Neural cell (in vitro differentiated cells): ENCODE measurements at regions not wholly inside any gene's neighbourhood (a gene's known extent, or its start where the extent isn't known, plus 50 kb on each side); places are given as distances from the start of the nearest gene placed in this dataset.
A peak's percentile ranks its signal among the peaks of the same experiment; 100 is the strongest.

Source experiments
- H2AFZ ChIP-seq: fragments of 200-600, 300-800 bp; sonication (generic), shearing (Covaris generic); 2 replicates; pipeline ENCODE4 v1.6.0; 2014; ENCODE audit warnings: low read depth, mild to moderate bottlenecking, antibody characterized with exemption, low read length, moderate library complexity
- H3F3A ChIP-seq: fragments of 200-600 bp; shearing (Covaris generic); 2 replicates; pipeline ENCODE4 v1.6.1; 2016; ENCODE audit warnings: mild to moderate bottlenecking, moderate library complexity, mixed read lengths, antibody characterized with exemption, low read length; ENCODE audit not compliant: insufficient read depth, poor library complexity, severe bottlenecking
- H3K27ac ChIP-seq: fragments of 200-600, 300-800 bp; sonication (generic), shearing (Covaris generic); 2 replicates; pipeline ENCODE4 v1.5.1; 2014; ENCODE audit warnings: mild to moderate bottlenecking, low read length, moderate library complexity
- H3K27me3 ChIP-seq: fragments of 300-800, 200-600 bp; sonication (generic), shearing (Covaris generic); 2 replicates; pipeline ENCODE4 v1.6.0; 2014; ENCODE audit warnings: mild to moderate bottlenecking, low read depth, low read length, moderate library complexity; ENCODE audit not compliant: insufficient read depth
- H3K36me3 ChIP-seq: fragments of 300-800, 200-600 bp; sonication (generic), shearing (Covaris generic); 2 replicates; pipeline ENCODE4 v1.5.1; 2014; ENCODE audit warnings: mild to moderate bottlenecking, antibody characterized with exemption, low read length, moderate library complexity; ENCODE audit not compliant: insufficient read depth
- H3K4me2 ChIP-seq: fragments of 300-800, 200-600 bp; sonication (generic), shearing (Covaris generic); 2 replicates; pipeline ENCODE4 v1.6.0; 2014; ENCODE audit warnings: mild to moderate bottlenecking, low read length
- H3K4me3 ChIP-seq: fragments of 300-800, 200-600 bp; sonication (generic), shearing (Covaris generic); 2 replicates; pipeline ENCODE4 v1.5.1; 2014; ENCODE audit warnings: mild to moderate bottlenecking, low read length, moderate library complexity
- H3K79me2 ChIP-seq: fragments of 200-600 bp; shearing (Covaris generic); replicated peaks from 2 replicates; pipeline ENCODE4 v1.6.0; 2014; ENCODE audit warnings: mild to moderate bottlenecking, low read length, moderate library complexity; ENCODE audit not compliant: insufficient read depth
- H3K9ac ChIP-seq: fragments of 300-800, 200-600 bp; sonication (generic), shearing (Covaris generic); 2 replicates; pipeline ENCODE4 v1.6.1; 2016; ENCODE audit warnings: mild to moderate bottlenecking, low read length, mixed read lengths
- H3K9me2 ChIP-seq: fragments of 200-600 bp; shearing (Covaris generic); 2 replicates; pipeline ENCODE4 v1.6.1; 2016; ENCODE audit warnings: mild to moderate bottlenecking, low read length, mixed read lengths; ENCODE audit not compliant: insufficient read depth
- H3K9me3 ChIP-seq: fragments of 200-600, 300-800 bp; sonication (generic), shearing (Covaris generic); 2 replicates; pipeline ENCODE4 v1.6.1; 2016; ENCODE audit warnings: mild to moderate bottlenecking, mixed run types, low read length, moderate library complexity, mixed read lengths
- H4K20me1 ChIP-seq: fragments of 200-600 bp; shearing (Covaris generic); 2 replicates; pipeline ENCODE4 v1.6.1; 2016; ENCODE audit warnings: mild to moderate bottlenecking, mixed run types; ENCODE audit not compliant: insufficient read depth
- CTCF ChIP-seq: fragments of 450-650 bp; IDR thresholded peaks from 2 replicates; pipeline ENCODE4 v1.5.1; 2014; ENCODE audit warnings: antibody characterized with exemption, mild to moderate bottlenecking, moderate library complexity; ENCODE audit not compliant: poor library complexity, severe bottlenecking
- EP300 ChIP-seq: fragments of 450-650 bp; conservative IDR thresholded peaks from 2 replicates; pipeline ENCODE4 v1.6.1; 2014; ENCODE audit warnings: antibody characterized with exemption, mild to moderate bottlenecking, moderate library complexity; ENCODE audit not compliant: poor library complexity, severe bottlenecking
- EZH2 ChIP-seq: fragments of 200-600, 300-800 bp; shearing (Covaris generic), sonication (generic); IDR thresholded peaks from 2 replicates; pipeline ENCODE4 v1.6.1; 2014; ENCODE audit warnings: antibody characterized with exemption, low read length, borderline replicate concordance, mild to moderate bottlenecking; ENCODE audit not compliant: insufficient read depth, poor library complexity, severe bottlenecking
- MXI1 ChIP-seq: fragments of 450-650 bp; conservative IDR thresholded peaks from 2 replicates; pipeline ENCODE4 v1.6.1; 2014; ENCODE audit warnings: antibody characterized with exemption, mild to moderate bottlenecking; ENCODE audit not compliant: poor library complexity, severe bottlenecking
- POLR2AphosphoS5 ChIP-seq: IDR thresholded peaks from 2 replicates; pipeline ENCODE4 v1.6.1; 2012
- RAD21 ChIP-seq: fragments of 450-650 bp; conservative IDR thresholded peaks from 2 replicates; pipeline ENCODE4 v1.6.1; 2014; ENCODE audit warnings: antibody characterized with exemption, mild to moderate bottlenecking, moderate library complexity
- REST ChIP-seq: IDR thresholded peaks from 2 replicates; pipeline ENCODE4 v1.6.1; 2012; ENCODE audit warnings: borderline replicate concordance
- SMC3 ChIP-seq: fragments of 450-650 bp; conservative IDR thresholded peaks from 2 replicates; pipeline ENCODE4 v1.6.1; 2014; ENCODE audit warnings: antibody characterized with exemption, mild to moderate bottlenecking, moderate library complexity; ENCODE audit not compliant: poor library complexity
- TAF1 ChIP-seq: IDR thresholded peaks from 2 replicates; pipeline ENCODE4 v1.6.1; 2012; ENCODE audit warnings: low read depth

DNA sequence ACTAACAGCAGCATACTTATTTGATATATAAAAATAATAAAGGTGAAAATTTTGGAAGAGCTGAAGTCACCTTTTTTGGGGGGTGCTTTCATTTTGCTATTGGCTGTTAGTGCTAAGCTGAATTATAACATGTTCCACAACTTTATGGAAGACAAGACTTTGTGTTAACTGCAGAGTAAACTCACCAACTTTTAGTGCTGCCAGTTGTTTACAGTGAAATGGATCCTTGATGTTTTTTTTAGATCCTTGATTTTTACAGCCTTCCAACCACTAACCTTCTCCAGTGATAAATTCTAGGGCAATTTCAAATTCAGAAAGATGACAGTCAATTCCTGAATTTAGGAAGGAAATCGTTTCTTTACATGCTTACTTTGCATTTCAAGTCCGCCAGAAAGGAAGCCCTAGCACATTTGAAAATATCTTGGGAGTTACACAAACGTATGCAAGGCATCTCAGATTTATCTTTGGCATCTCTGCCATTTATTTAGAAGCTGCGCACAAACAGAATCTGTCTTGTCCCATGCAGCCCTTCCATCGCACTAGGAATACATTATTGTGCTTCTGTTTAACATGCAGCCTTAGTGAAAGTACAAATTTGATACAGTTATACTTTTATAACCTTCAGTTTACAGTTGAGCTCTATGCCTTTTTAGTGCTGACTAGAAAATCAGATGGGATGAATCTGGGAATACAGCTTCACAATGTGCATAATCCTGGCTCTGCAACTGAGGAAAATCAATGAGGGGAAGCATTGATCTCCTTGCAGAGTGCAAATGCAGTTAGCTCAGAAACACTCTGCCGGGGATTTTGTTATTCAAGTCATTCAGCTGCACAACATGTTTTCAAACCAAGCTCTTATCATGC is 142.4 kb upstream of the ZNF608 start:
- no peak overlapping the region for H3K4me2 ChIP-seq
- H4K20me1 ChIP-seq = no peaks in the 10 kb centered on the region
- no peak overlapping the region for H3K27ac ChIP-seq
- no peak overlapping the region for H3K4me3 ChIP-seq
- H3K9me3 ChIP-seq = no peaks in the 10 kb centered on the region
- H3K9me2 ChIP-seq = no peaks in the 10 kb centered on the region
- no peaks in the 10 kb centered on the region for H3K79me2 ChIP-seq
- no peak overlapping the region for H2AFZ ChIP-seq
- H3K27me3 ChIP-seq = no peaks in the 10 kb centered on the region
- no peak overlapping the region for H3K9ac ChIP-seq
- no peaks in the 10 kb centered on the region for H3K36me3 ChIP-seq
- TF ChIP-seq REST = peak; percentile 20
- TF ChIP-seq SMC3 = no peak
- H3F3A ChIP-seq = no peaks in the 10 kb centered on the region

- Histone ChIP-seq H2AFZ (no peak overlapping the region), H3K27ac (no peak overlapping the region), H3K4me2 (no peak overlapping the region), H3K9me3 (no peaks in the 10 kb centered on the region), H3K36me3 (no peaks in the 10 kb centered on the region), H3K79me2 (no peaks in the 10 kb centered on the region), H3K9ac (no peak overlapping the region), H3K9me2 (no peaks in the 10 kb centered on the region), H3K27me3 (no peaks in the 10 kb centered on the region), H4K20me1 (no peaks in the 10 kb centered on the region), H3K4me3 (no peak overlapping the region), H3F3A (no peaks in the 10 kb centered on the region)
- TF ChIP-seq TAF1 (no peak), POLR2AphosphoS5 (no peak), REST (no peak), EP300 (no peak), CTCF (no peak), SMC3 (no peak), EZH2 (no peak), RAD21 (no peak), MXI1 (no peak)
These were observed 143.0 kb upstream of the ZNF608 start for GRCh38 chr5:124889486-124889825.
